ENCODE measurements at regions not wholly inside any gene's neighbourhood (a gene's known extent, or its start where the extent isn't known, plus 50 kb on each side); places are given as distances from the start of the nearest gene placed in this dataset.

DNA sequence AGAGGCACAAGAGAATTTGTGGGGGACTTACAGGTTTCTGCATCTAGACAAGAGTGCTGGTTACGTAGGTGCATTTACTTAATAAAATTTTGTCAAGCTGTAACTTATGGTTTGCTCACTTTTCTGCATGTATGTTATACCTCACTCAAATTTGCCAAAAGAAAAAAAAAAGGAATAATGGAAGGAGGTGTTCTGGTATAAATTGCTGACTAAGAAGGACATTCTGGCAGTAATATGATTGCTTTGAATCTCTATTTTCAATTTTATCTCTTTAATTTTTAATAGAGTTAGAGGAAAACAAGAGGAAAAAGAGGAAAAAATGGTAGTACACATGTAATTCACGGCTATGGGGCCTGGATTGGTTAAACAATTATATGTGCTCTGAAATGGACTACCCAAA, 119.5 kb downstream of the DUSP10 start:
- Histone ChIP-seq H3K9me3 (no peaks in the 10 kb centered on the region), H3K27me3 (no peaks in the 10 kb centered on the region), H3K27ac (no peak overlapping the region), H3K4me1 (no peaks in the 10 kb centered on the region), H3K36me3 (no peaks in the 10 kb centered on the region), H3K4me3 (no peak overlapping the region)
- intact Hi-C loops (cut with DNase I; ENCODE audit: low total_unique reads) = no loop called here
- TF ChIP-seq CTCF (IDR thresholded peaks at IDR 0.05) = no peak
- DNase-seq = no peak

- H3K27ac ChIP-seq = no peak overlapping the region
- DNase-seq = no peak
- H3K9me3 ChIP-seq = no peaks in the 10 kb centered on the region
- no peaks in the 10 kb centered on the region for H3K4me1 ChIP-seq
- intact Hi-C loops (cut with DNase I; ENCODE audit: low total_unique reads) = no loop called here
- H3K36me3 ChIP-seq = no peaks in the 10 kb centered on the region
- no peak overlapping the region for H3K4me3 ChIP-seq
- TF ChIP-seq CTCF (IDR thresholded peaks at IDR 0.05) = no peak
- no peaks in the 10 kb centered on the region for H3K27me3 ChIP-seq
Observed at GRCh38 chr1:221625026-221625425, 116.9 kb downstream of the DUSP10 start.

GRCh38 chr1:221626041-221626440, 115.8 kb downstream of the DUSP10 start:
- H3K27ac ChIP-seq = no peak overlapping the region
- TF ChIP-seq CTCF (IDR thresholded peaks at IDR 0.05) = no peak
- DNase-seq = no peak
- H3K36me3 ChIP-seq = no peaks in the 10 kb centered on the region
- intact Hi-C loops (cut with DNase I; ENCODE audit: low total_unique reads) = no loop called here
- H3K4me3 ChIP-seq = no peak overlapping the region
- no peaks in the 10 kb centered on the region for H3K9me3 ChIP-seq
- no peaks in the 10 kb centered on the region for H3K27me3 ChIP-seq
- H3K4me1 ChIP-seq = no peaks in the 10 kb centered on the region

- H3K27ac ChIP-seq = no peak overlapping the region
- H3K9me3 ChIP-seq = no peaks in the 10 kb centered on the region
- no peak for DNase-seq
- TF ChIP-seq CTCF (IDR thresholded peaks at IDR 0.05) = no peak
- H3K4me3 ChIP-seq = no peak overlapping the region
- H3K27me3 ChIP-seq = no peaks in the 10 kb centered on the region
- H3K36me3 ChIP-seq = no peaks in the 10 kb centered on the region
- no peaks in the 10 kb centered on the region for H3K4me1 ChIP-seq
- intact Hi-C loops (cut with DNase I; ENCODE audit: low total_unique reads) = no loop called here
Observed at GRCh38 chr1:221630236-221630635, 111.7 kb downstream of the DUSP10 start.

DNA sequence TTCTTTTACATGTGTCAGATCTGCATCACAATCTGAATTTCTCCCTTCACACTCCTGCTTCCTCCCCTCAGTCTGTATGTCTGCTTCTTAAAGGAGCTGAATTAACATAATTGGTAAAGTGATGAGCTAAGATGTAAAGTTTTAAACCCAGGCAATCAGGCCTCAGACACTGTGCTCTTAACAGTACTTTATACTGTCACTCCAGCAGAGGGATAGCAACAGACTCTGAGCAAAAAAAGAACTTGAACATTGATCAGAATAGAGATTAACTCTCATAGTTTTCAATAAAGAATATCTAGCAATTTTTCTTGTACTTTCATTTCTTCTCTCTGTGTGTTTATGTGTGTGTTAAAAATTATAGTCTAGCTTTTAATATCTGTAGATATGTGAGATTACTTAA, 110.3 kb downstream of the DUSP10 start:
- no peak for DNase-seq
- H3K27me3 ChIP-seq = no peaks in the 10 kb centered on the region
- no peaks in the 10 kb centered on the region for H3K9me3 ChIP-seq
- TF ChIP-seq CTCF (IDR thresholded peaks at IDR 0.05) = no peak
- no peak overlapping the region for H3K27ac ChIP-seq
- H3K36me3 ChIP-seq = no peaks in the 10 kb centered on the region
- no peak overlapping the region for H3K4me3 ChIP-seq
- intact Hi-C loops (cut with DNase I; ENCODE audit: low total_unique reads) = no loop called here
- no peaks in the 10 kb centered on the region for H3K4me1 ChIP-seq

DNA sequence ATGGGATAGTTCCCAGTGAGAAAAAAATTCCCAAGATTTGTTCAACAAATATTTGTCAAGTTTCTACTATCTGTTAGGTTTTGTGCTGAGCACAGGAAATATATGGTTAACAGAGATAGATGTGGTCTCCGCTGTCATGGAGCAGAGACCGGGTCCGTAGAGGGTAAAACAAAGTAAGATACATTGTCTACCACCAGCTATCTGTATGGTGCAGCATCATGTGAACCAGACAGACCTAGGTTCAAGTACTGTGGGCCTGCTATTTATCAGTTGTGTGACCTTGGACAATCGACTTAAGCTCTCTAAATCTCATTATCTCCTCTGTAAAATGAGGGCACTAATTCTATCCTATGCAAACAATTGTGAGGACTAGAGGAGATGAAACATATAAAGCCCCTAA, 109.8 kb downstream of the DUSP10 start:
- H3K27me3 ChIP-seq = no peaks in the 10 kb centered on the region
- no peaks in the 10 kb centered on the region for H3K36me3 ChIP-seq
- intact Hi-C loops (cut with DNase I; ENCODE audit: low total_unique reads) = no loop called here
- no peak for DNase-seq
- TF ChIP-seq CTCF (IDR thresholded peaks at IDR 0.05) = no peak
- H3K9me3 ChIP-seq = no peaks in the 10 kb centered on the region
- H3K27ac ChIP-seq = no peak overlapping the region
- peaks cover 0 to 2% (median 0%) of the 10 kb centered on the region in 4 donors for H3K4me1 ChIP-seq
- H3K4me3 ChIP-seq = no peak overlapping the region
